EH (cell line): ENCODE measurements at regions not wholly inside any gene's neighbourhood (a gene's known extent, or its start where the extent isn't known, plus 50 kb on each side); places are given as distances from the start of the nearest gene placed in this dataset.

ENCODE experiments used
- DNase-seq: peaks from one replicate; pipeline ENCODE4 v3.0.0-alpha.2; 2015; ENCODE audit warnings: low read depth

- DNase-seq = peak; percentile 24
Observed at GRCh38 chr16:73152386-73153125, 104.6 kb upstream of the ZFHX3 start.

GRCh38 chr16:73151941-73152340, 104.0 kb upstream of the ZFHX3 start:
- no peak for DNase-seq

- no peak for DNase-seq
Observed at GRCh38 chr16:73151225-73151624, 103.3 kb upstream of the ZFHX3 start.

GRCh38 chr16:73150786-73151185, 102.9 kb upstream of the ZFHX3 start:
- no peak for DNase-seq

- no peak for DNase-seq
Observed at GRCh38 chr16:73149334-73149733, 101.4 kb upstream of the ZFHX3 start.

- DNase-seq = no peak
Observed at GRCh38 chr16:73147958-73148357, 100.0 kb upstream of the ZFHX3 start.

GRCh38 chr16:73145166-73145880, 97.4 kb upstream of the ZFHX3 start:
- DNase-seq = no peak

GRCh38 chr16:73143576-73144422, 95.9 kb upstream of the ZFHX3 start:
- DNase-seq = peak; percentile 60

GRCh38 chr16:73143002-73143401, 95.1 kb upstream of the ZFHX3 start:
- no peak for DNase-seq

- no peak for DNase-seq
Observed at GRCh38 chr16:73142053-73142854, 94.3 kb upstream of the ZFHX3 start.

GRCh38 chr16:73140929-73141328, 93.0 kb upstream of the ZFHX3 start:
- DNase-seq = no peak

GRCh38 chr16:73131156-73131862, 83.4 kb upstream of the ZFHX3 start:
- DNase-seq = no peak

- no peak for DNase-seq
Observed at GRCh38 chr16:73129455-73129854, 81.5 kb upstream of the ZFHX3 start.

- DNase-seq = peak; percentile 55
Observed at GRCh38 chr16:73126525-73126853, 78.6 kb upstream of the ZFHX3 start.

GRCh38 chr16:73125850-73126524, 78.1 kb upstream of the ZFHX3 start:
- DNase-seq = peak; percentile 82

GRCh38 chr16:73124665-73125375, 76.9 kb upstream of the ZFHX3 start:
- no peak for DNase-seq

- DNase-seq = no peak
Observed at GRCh38 chr16:73124097-73124652, 76.2 kb upstream of the ZFHX3 start.

GRCh38 chr16:73122604-73123391, 74.9 kb upstream of the ZFHX3 start:
- DNase-seq = peak; percentile 7

- DNase-seq = no peak
Observed at GRCh38 chr16:73116576-73116975, 68.6 kb upstream of the ZFHX3 start.
